GM10248 (cell line): ENCODE measurements at regions not wholly inside any gene's neighbourhood (a gene's known extent, or its start where the extent isn't known, plus 50 kb on each side); places are given as distances from the start of the nearest gene placed in this dataset.

Experiments used
- CTCF ChIA-PET: fragments of 300-600 bp; sonication (Branson Sonifier 250); formaldehyde crosslinking; extraction: SDS; loops from one replicate; lab custom pipeline; 2021; ENCODE audit warnings: antibody characterized with exemption; lab: Yijun Ruan, JAX
- POLR2A ChIA-PET: fragments of 350-650 bp; sonication (Branson Sonifier 250); formaldehyde crosslinking; extraction: SDS; loops from one replicate; lab custom pipeline; 2020; ENCODE audit warnings: antibody characterized with exemption; lab: Yijun Ruan, JAX
- DNase-seq: peaks from one replicate; pipeline ENCODE4 v3.0.0; 2012; ENCODE audit errors: extremely low spot score
- CTCF ChIP-seq: IDR thresholded peaks from 2 replicates; pipeline ENCODE4 v1.5.1; 2012; ENCODE audit warnings: mild to moderate bottlenecking, low read depth; ENCODE audit errors: extremely low read depth, missing control alignments, control extremely low read depth

- DNase-seq = no peak
- ChIA-PET CTCF (interaction anchor here (0.8 to 2.1 kb wide), 2 partner anchors 11 to 99 kb away, joined by 3 to 8 read pairs; no protein-coding TSS in a partner anchor), POLR2A (no interaction called here)
- no peak for TF ChIP-seq CTCF
These were observed 280.8 kb downstream of the SHQ1 start for GRCh38 chr3:72567474-72567873.

- TF ChIP-seq CTCF = no peak
- no peak for DNase-seq
- ChIA-PET POLR2A (no interaction called here), CTCF (interaction anchor here (1.2 to 1.6 kb wide), 4 partner anchors 14 to 29 kb away, joined by 3 to 4 read pairs (median 4); no protein-coding TSS in a partner anchor)
These were observed 282.7 kb downstream of the SHQ1 start for GRCh38 chr3:72565593-72565992.

- no peak for DNase-seq
- ChIA-PET CTCF (interaction anchor here (0.8 to 1.9 kb wide), 6 partner anchors 12 to 103 kb away, joined by 3 to 6 read pairs (median 3); no protein-coding TSS in a partner anchor), POLR2A (no interaction called here)
- TF ChIP-seq CTCF = no peak
These were observed 284.4 kb downstream of the SHQ1 start for GRCh38 chr3:72563690-72564370.

- ChIA-PET CTCF (no interaction called here), POLR2A (interaction anchor here (0.6 kb wide), 1 partner anchor 437 kb away, joined by 4 read pairs; no protein-coding TSS in a partner anchor)
- TF ChIP-seq CTCF = no peak
- no peak for DNase-seq
These were observed 287.2 kb downstream of the SHQ1 start for GRCh38 chr3:72560846-72561675.

GRCh38 chr3:72559385-72559784, 288.9 kb downstream of the SHQ1 start:
- ChIA-PET POLR2A (no interaction called here), CTCF (interaction anchor here (1.1 to 1.5 kb wide), 3 partner anchors 10 to 13 kb away, joined by 3 read pairs; no protein-coding TSS in a partner anchor)
- DNase-seq = no peak
- no peak for TF ChIP-seq CTCF

GRCh38 chr3:72558001-72558400, 290.2 kb downstream of the SHQ1 start:
- TF ChIP-seq CTCF = no peak
- POLR2A ChIA-PET = no interaction called here
- DNase-seq = no peak
- CTCF ChIA-PET = no interaction called here
